ENCODE measurements at regions not wholly inside any gene's neighbourhood (a gene's known extent, or its start where the extent isn't known, plus 50 kb on each side); places are given as distances from the start of the nearest gene placed in this dataset.
"Not testable (repeated sequence)": the region's sequence is repeated elsewhere in the genome, so short reads cannot be mapped to it uniquely, and the experiment has no call there.

- TF ChIP-seq CTCF (conservative IDR thresholded peaks at IDR 0.05); EZH2 (IDR thresholded peaks at IDR 0.05; ENCODE audit: low read depth): not testable (repeated sequence)
Observed at GRCh38 chr11:97010997-97011396, 621.2 kb downstream of the JRKL start.

Data from PC-9 (cell line).